ENCODE measurements at regions not wholly inside any gene's neighbourhood (a gene's known extent, or its start where the extent isn't known, plus 50 kb on each side); places are given as distances from the start of the nearest gene placed in this dataset.

DNA sequence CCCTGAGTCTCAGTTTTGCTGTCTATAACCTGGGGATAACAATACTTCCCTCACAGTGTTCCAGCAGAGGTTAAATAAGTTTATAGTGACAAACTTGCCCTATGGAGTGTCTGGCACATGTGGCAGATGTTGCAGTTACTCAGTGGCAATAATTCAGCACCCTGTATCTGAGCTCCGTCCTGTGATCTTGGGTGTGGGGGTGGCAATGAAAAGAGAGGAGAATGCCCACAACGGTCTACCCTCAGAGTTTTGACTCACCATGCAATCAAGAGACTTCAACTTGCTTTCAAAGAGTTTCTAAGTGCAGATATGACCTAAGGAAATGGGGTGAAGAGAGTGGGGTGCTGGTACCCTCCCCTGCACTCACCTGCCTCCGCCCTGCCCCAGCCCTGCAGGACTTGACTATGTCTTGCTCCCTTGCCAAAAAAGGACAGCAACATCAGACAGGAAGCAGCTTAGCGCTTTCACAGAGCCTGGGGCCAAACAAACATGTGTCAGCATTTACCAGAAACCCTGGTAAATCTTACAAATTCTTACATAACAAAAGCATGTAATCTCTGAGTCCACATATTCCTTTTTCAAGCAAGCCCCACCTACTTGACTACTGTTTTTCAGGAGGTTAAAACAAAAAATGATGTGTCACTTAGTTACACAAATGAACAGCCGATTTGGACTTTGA is 185.1 kb upstream of the CAMK1G start:
- DNase-seq (ENCODE audit: low read depth in 2 of 2) = no peak

DNA sequence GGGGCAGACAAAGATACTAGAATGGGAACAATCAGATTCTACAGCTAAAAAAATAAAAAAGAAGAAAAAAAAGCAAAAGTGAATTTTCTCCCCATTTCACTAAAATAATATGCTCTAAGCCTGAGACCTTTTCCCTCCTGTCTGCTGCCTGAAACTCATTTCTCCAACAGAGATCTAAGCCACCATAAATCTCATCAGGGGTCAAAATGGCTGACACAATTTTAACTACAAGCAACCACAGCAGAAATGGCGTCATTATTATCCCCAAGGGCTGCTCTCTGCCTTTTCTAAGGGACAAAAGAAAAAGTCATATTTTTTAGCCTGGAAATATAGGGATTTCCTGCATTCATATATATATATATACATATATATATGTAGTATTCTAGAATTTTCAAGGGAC is 183.7 kb upstream of the CAMK1G start:
- no peak for DNase-seq (ENCODE audit: low read depth in 2 of 2)

DNA sequence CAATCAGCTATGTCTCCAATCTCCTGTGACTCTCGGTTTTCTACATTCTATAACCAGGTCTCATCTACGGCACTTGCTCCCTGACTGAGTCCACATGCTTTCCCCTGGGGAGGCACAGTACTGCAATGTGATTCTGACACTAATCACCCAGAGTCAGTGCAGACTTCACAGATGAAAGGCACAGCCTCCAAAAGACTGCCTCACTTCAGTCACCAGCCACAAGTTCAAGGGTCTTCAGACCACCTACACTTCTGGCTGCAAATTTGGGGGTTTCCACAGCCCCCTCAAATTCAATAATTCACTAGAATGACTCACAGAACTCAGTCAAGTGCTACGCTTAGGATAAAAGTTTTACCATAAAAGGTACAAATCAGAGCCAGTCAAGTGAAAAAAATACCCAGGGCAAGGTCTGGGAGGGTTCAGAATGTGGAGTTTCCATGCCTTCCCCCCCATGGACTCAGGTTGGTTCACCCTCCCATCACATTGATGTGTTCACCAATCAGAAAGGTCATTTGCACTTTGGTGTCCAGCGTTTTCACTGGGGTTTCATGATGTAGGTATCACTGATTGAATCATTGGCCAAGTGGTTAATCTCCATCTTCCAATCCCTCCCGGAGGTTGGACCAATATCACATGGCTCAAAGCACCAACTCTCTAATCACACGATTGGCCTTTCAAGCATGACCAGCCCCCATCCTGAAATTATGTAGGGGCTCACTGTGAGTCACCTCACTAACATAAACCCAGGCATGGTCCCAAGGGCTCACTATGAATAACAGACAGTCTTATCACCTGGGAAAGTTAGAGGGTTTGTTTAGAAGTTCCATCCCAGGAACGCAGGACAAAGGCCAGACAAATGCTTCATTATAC is 182.9 kb upstream of the CAMK1G start:
- DNase-seq (ENCODE audit: low read depth in 2 of 2) = no peak

- DNase-seq (ENCODE audit: low read depth in 2 of 2) = no peak
Observed at GRCh38 chr1:209402697-209403096, 180.8 kb upstream of the CAMK1G start.

DNA sequence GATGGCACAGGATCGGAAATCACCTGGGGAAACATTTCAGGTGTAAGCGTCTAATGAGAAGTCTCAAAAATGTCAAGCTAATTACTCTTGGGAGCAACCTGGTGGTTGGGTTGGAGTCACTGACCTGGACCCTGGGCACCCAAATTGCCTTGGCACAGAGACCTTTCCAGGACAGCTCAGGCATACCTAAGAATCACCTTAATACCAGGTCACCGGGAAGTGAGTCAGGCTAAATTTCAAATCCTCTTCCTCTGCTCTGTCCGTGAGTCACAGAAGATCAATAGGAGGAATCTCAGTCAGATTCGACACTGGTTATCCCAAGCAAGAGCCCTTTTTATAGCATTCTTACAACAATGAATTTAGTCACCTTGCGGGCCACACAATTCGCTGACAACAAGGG is 179.6 kb upstream of the CAMK1G start:
- DNase-seq (ENCODE audit: low read depth in 2 of 2) = no peak

DNA sequence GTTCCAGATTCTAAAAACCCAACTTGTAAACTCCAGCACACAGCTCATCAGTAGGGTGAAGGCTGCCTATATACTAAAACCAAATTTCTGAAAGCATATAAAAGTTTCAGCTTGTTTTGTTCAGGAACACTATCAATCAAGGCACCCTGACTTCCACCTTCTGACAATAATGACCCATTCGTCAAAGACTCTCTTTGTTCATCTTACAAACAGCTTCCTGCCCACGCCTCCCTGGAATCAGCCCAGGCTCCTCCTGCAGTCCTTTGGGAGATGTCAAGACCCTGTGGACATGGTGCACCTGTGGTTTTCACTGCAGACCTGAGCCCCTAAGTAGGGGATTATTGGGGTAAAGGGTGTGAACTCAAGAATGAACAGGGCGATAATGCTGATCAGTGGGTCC is 178.9 kb upstream of the CAMK1G start:
- DNase-seq (ENCODE audit: low read depth in 2 of 2) = no peak

GRCh38 chr1:209405183-209405814 is 178.2 kb upstream of the CAMK1G start:
- no peak for DNase-seq (ENCODE audit: low read depth in 2 of 2)

- no peak for DNase-seq (ENCODE audit: low read depth in 2 of 2)
Observed at GRCh38 chr1:209406168-209406567, 177.3 kb upstream of the CAMK1G start.

GRCh38 chr1:209406595-209406994 is 176.9 kb upstream of the CAMK1G start:
- DNase-seq (ENCODE audit: low read depth in 2 of 2) = no peak

GRCh38 chr1:209409780-209410179 is 173.7 kb upstream of the CAMK1G start:
- DNase-seq (ENCODE audit: low read depth in 2 of 2) = no peak

DNA sequence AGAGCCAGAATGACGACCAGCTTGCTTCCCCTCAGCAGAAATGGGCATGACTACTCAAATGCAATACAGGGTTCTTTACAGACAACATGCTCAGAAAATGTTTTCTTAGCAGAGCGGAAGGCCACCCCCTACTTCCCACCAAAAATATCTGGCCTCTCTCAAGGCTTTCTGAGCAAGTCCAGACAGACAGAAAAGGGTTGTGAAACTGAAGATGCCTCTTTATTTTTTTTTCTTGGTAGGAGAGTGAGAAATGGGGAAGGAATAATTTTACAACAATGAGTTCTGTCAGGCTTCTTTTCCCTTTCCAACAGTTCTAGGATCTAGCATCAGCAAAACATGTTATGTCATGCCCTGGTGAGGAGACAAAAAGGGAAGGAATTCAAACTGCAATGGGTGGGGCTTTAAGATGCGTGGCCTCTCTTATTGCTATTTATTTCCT is 172.0 kb upstream of the CAMK1G start:
- no peak for DNase-seq (ENCODE audit: low read depth in 2 of 2)

DNA sequence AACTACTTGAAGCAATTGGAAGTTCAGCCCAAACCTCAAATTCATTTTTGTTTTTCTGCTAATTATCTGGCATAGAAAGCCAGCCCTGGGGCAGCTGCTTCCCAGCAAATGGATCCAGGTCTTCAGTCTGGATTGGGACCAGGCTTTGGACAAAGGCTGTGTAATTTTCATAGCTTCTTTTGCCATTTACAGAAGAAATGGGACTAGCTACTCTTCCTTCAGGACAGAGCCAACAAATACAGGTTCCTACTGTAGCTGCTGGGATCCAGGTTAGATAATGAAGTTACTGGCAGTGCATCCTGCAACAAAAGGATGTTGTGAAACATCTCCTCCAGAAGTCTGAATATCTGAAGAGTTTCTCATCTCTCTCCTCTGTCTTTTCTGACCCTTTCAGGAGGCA is 171.5 kb upstream of the CAMK1G start:
- DNase-seq (ENCODE audit: low read depth in 2 of 2) = no peak

GRCh38 chr1:209412566-209412965 is 170.9 kb upstream of the CAMK1G start:
- DNase-seq (ENCODE audit: low read depth in 2 of 2) = no peak

DNA sequence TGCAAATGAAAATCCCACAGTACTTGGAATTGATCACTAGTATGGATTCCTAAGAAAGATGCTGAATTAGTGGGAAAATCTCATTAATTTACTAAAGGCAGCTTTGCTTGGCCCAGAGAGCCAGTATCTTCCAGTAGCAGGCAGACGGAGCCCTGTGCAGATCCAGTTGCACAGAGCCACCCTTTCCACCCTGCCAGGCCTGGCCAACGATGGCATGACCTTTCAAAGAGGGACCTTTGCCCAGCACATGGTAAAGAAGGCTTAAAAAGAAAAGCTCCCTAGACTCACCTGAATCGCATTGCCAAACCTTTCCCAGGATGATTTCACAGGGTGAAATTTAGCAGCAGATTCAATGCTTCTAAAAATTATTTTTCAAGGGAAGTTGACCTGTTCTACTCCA is 170.5 kb upstream of the CAMK1G start:
- DNase-seq (ENCODE audit: low read depth in 2 of 2) = no peak

GRCh38 chr1:209414803-209415329 is 168.6 kb upstream of the CAMK1G start:
- DNase-seq (ENCODE audit: low read depth in 2 of 2) = no peak

- no peak for DNase-seq (ENCODE audit: low read depth in 2 of 2)
Observed at GRCh38 chr1:209416039-209416438, 167.5 kb upstream of the CAMK1G start.

GRCh38 chr1:209416716-209417115 is 166.8 kb upstream of the CAMK1G start:
- no peak for DNase-seq (ENCODE audit: low read depth in 2 of 2)

- DNase-seq (ENCODE audit: low read depth in 2 of 2) = no peak
Observed at GRCh38 chr1:209417761-209418160, 165.8 kb upstream of the CAMK1G start.

DNA sequence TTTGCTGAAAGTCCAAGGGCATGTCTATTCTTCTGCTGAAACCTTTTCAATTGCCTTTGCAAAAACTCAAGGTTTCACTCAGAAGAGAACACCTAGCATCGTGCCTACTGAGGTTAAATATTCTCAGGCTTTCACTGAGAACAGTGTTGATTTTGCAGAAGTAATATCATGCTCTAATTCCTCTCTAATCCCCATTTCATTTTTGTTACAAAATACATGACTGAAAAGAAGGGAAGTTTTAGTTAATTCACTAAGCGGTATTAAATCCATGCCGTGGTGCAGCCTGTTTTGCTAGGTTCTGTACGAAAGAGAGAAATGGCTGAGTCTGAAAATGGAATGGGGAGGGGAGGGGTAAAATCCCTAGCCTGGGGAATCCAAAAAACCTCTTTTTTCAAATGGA is 163.2 kb upstream of the CAMK1G start:
- DNase-seq (ENCODE audit: low read depth in 2 of 2) = no peak

GRCh38 chr1:209421186-209421585 is 162.3 kb upstream of the CAMK1G start:
- no peak for DNase-seq (ENCODE audit: low read depth in 2 of 2)

DNA sequence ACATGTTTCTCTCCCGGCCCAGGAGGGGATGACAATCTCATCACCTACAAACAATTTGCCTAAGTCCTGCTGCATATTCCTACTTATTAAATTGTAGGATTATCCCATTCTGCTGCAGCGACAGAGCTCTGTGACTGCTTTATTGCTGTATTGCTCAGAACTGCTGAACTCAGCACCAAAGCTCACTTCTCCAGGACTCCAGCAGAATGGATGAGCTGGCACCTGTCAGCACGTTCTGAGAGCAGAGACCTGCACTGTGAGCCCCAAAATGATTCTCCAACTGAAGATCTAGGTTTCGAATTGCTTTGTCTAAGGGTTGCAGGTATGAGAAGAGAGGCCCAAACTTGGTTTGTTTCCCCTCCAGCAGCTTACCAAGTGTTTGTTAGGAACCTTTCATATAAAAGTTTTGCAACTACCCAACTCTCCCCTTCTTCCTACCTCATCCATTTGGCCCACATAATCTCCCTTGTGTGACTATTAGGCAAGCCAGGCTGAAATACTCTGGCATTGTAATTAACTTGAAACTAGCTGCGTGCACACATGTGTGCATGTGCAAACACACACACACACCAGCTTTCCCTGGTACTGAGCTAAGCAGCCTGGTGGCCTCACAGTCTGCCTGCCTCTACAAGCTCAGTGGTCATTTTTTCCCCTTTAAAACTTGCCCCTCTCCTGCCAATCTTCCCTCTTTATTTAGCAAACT is 161.4 kb upstream of the CAMK1G start:
- no peak for DNase-seq (ENCODE audit: low read depth in 2 of 2)

DNA sequence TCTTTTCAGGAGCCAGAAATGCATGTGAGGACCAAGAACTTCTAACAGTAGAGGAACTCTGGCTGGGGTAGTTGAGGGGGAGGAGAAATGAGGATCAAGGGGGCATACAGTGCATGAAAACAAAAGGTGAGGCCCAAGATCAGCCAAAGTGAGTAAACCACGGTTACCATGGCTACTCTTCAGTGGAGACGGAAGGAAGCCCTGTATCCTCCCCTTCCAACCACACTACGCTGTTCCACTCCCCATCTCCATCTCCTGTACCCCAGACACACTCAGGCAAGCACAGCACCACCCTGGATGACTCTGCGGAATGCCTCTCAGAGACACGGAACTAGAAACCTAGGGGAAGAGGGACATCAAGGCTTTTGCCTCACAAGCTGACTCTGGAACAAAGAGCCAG is 157.6 kb upstream of the CAMK1G start:
- no peak for DNase-seq (ENCODE audit: low read depth in 2 of 2)
